ENCODE measurements at regions not wholly inside any gene's neighbourhood (a gene's known extent, or its start where the extent isn't known, plus 50 kb on each side); places are given as distances from the start of the nearest gene placed in this dataset.

GRCh38 chr15:62378772-62379498 lies 213.8 kb upstream of the C2CD4B start:
- no peak for TF ChIP-seq CTCF (conservative IDR thresholded peaks at IDR 0.05 in 1 of 2, IDR thresholded peaks at IDR 0.05 in 1 of 2; ENCODE audit: low read depth in 1 of 2, low read length in 2 of 2)
- TF ChIP-seq EZH2 (IDR thresholded peaks at IDR 0.05; ENCODE audit: low read length, missing control alignments): no peak

Measured in fibroblast of lung (primary cell).